ENCODE measurements at regions not wholly inside any gene's neighbourhood (a gene's known extent, or its start where the extent isn't known, plus 50 kb on each side); places are given as distances from the start of the nearest gene placed in this dataset.

DNA sequence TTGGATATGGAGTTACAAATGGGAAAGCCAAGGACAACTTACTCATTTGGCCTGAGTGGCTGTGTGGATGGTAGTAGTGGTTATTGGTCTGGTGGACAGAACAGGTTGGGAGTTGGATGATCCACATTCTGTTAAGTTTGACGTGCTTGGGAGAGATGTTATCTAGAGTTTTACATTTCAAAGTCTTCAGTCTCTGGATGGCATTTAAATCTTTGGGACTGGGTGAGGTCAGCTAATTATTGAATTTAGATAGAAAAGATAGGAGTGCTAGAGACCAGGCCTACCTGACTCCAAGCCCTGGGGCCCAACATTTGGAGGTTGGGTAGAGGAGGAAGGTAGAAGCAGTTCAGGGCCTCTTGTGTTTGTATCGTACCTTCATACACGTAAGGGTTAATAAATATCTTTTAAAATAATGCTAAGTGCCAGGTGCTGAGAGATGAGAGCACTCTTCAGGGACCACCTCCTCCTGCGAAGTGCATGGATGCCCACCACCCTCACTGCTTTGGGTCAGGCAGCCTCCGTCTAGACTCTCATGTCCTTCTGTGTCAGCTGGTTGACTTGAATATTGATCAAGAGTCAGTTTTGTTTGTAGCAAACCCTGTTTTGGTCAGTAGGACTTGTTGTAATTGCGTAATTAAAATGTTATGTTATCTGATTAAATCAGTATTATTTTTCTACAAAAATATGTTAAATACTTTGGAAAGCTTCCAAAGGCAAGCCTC lies 460.4 kb upstream of the RGS6 start:
- Histone ChIP-seq H2AFZ (ENCODE audit: low read length) (no peak overlapping the region), H3K9ac (ENCODE audit: low read depth, low read length, poor library complexity, severe bottlenecking) (no peak overlapping the region), H3K79me2 (ENCODE audit: insufficient read depth, low read length) (peaks cover 51% of the 10 kb centered on the region), H4K20me1 (ENCODE audit: insufficient read depth, low read length, poor library complexity, severe bottlenecking) (peaks cover 16% of the 10 kb centered on the region), H3K9me2 (replicated peaks; ENCODE audit: low read depth, low read length) (no peaks in the 10 kb centered on the region), H3K27me3 (ENCODE audit: insufficient read depth, low read length, poor library complexity, severe bottlenecking) (no peaks in the 10 kb centered on the region), H3K4me1 (ENCODE audit: insufficient read depth, low read length, poor library complexity, severe bottlenecking) (peaks cover 40% of the 10 kb centered on the region), H3K9me3 (ENCODE audit: insufficient read depth, low read depth, low read length) (no peaks in the 10 kb centered on the region), H3K4me3 (ENCODE audit: low read length, poor library complexity, severe bottlenecking) (no peak overlapping the region), H3K36me3 (ENCODE audit: insufficient read depth, low read length) (no peaks in the 10 kb centered on the region; the same call in 1 of the 2 replicates), H3K4me2 (ENCODE audit: low read depth, low read length, poor library complexity, severe bottlenecking) (no peak overlapping the region), H3F3A (ENCODE audit: low read depth) (no peaks in the 10 kb centered on the region)
- TF ChIP-seq, protein P1, sequence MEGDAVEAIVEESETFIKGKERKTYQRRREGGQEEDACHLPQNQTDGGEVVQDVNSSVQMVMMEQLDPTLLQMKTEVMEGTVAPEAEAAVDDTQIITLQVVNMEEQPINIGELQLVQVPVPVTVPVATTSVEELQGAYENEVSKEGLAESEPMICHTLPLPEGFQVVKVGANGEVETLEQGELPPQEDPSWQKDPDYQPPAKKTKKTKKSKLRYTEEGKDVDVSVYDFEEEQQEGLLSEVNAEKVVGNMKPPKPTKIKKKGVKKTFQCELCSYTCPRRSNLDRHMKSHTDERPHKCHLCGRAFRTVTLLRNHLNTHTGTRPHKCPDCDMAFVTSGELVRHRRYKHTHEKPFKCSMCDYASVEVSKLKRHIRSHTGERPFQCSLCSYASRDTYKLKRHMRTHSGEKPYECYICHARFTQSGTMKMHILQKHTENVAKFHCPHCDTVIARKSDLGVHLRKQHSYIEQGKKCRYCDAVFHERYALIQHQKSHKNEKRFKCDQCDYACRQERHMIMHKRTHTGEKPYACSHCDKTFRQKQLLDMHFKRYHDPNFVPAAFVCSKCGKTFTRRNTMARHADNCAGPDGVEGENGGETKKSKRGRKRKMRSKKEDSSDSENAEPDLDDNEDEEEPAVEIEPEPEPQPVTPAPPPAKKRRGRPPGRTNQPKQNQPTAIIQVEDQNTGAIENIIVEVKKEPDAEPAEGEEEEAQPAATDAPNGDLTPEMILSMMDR (conservative IDR thresholded peaks at IDR 0.05; ENCODE audit: low read length), result no peak
- no peak for TF ChIP-seq EZH2phosphoT487 (IDR thresholded peaks at IDR 0.05; ENCODE audit: borderline replicate concordance)

DNA sequence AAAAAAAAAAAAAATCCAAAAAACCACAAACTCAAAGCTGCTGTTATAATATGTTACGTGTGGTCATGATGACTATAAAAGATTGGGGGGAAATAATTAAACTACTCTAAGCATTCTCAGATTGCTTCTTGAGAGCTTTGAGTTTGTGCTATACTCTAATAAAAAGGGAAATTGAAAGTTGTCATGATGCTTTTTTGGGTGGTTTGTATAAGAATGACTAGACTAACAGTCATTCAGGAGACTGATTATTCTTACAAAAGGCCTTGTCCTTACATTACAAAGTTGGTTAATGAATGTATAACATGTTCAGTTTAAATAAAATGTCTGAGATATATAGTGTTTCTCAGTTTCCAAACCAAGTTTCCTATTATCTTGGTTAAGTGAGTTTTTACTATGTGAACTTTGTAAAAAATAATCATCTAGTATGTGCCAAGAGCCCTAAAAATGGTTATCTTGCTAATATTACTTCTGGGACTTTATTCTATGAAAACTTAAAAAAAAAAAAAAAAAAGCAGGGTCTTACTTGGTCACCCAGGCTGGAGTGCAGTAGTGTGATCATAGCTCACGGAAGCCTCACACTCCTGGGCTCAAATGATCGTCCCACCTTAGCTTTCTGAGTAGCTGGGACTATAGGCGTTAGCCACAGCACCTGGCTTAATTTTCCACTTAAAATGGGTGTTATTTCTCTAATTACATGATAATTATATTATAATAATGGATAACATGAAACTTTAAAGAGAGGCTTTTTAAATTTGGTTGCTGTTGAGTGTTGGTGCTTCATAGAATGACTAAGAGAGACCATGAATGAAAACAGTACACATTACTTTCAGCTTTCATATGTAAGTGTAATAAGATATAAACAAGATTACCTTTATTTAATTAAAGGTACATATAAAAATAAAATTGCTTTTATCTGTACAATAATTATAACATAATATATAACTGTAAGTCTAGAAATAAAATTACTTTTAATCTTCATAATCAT lies 459.6 kb upstream of the RGS6 start:
- H3K4me3 ChIP-seq (ENCODE audit: low read length, poor library complexity, severe bottlenecking), result no peak overlapping the region
- H4K20me1 ChIP-seq (ENCODE audit: insufficient read depth, low read length, poor library complexity, severe bottlenecking), result peaks cover 16% of the 10 kb centered on the region
- peaks cover 42% of the 10 kb centered on the region for H3K4me1 ChIP-seq (ENCODE audit: insufficient read depth, low read length, poor library complexity, severe bottlenecking)
- peak; percentile 63 for TF ChIP-seq EZH2phosphoT487 (IDR thresholded peaks at IDR 0.05; ENCODE audit: borderline replicate concordance)
- TF ChIP-seq, protein P1 (conservative IDR thresholded peaks at IDR 0.05; ENCODE audit: low read length), result no peak
- no peaks in the 10 kb centered on the region for H3K9me3 ChIP-seq (ENCODE audit: insufficient read depth, low read depth, low read length)
- H3K79me2 ChIP-seq (ENCODE audit: insufficient read depth, low read length), result peaks cover 57% of the 10 kb centered on the region
- no peaks in the 10 kb centered on the region for H3F3A ChIP-seq (ENCODE audit: low read depth)
- H2AFZ ChIP-seq (ENCODE audit: low read length), result no peak overlapping the region
- H3K4me2 ChIP-seq (ENCODE audit: low read depth, low read length, poor library complexity, severe bottlenecking), result no peak overlapping the region
- H3K9me2 ChIP-seq (replicated peaks; ENCODE audit: low read depth, low read length), result no peaks in the 10 kb centered on the region
- no peaks in the 10 kb centered on the region; the same call in 1 of the 2 replicates for H3K36me3 ChIP-seq (ENCODE audit: insufficient read depth, low read length)
- H3K9ac ChIP-seq (ENCODE audit: low read depth, low read length, poor library complexity, severe bottlenecking), result no peak overlapping the region
- no peaks in the 10 kb centered on the region for H3K27me3 ChIP-seq (ENCODE audit: insufficient read depth, low read length, poor library complexity, severe bottlenecking)

DNA sequence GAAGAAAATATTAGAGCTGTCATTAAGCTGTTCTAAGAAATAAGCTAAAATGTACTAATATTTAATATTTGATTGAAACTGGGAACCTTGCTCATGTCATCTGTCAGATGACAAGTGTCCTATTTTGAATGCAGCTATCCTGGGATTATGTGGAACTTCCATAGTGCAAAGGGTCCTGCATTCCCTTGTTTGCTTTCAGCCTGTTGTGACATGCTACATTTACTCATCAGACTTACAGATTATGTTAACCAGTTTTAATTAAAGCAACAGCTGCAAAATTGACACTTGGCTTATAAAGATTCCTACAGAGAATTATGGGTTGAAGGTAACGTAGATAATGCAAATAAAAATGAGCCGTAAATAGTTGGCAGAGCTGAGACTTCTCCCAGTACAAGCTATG lies 458.4 kb upstream of the RGS6 start:
- no peak overlapping the region for H2AFZ ChIP-seq (ENCODE audit: low read length)

More for the DNA sequence above, 458.4 kb upstream of the RGS6 start:
- Histone ChIP-seq H3K4me1 (ENCODE audit: insufficient read depth, low read length, poor library complexity, severe bottlenecking) (peaks cover 51% of the 10 kb centered on the region), H3K79me2 (ENCODE audit: insufficient read depth, low read length) (peaks cover 67% of the 10 kb centered on the region), H3F3A (ENCODE audit: low read depth) (no peaks in the 10 kb centered on the region), H3K4me2 (ENCODE audit: low read depth, low read length, poor library complexity, severe bottlenecking) (no peak overlapping the region), H3K9me3 (ENCODE audit: insufficient read depth, low read depth, low read length) (no peaks in the 10 kb centered on the region), H3K36me3 (ENCODE audit: insufficient read depth, low read length) (no peaks in the 10 kb centered on the region), H3K9ac (ENCODE audit: low read depth, low read length, poor library complexity, severe bottlenecking) (no peak overlapping the region), H4K20me1 (ENCODE audit: insufficient read depth, low read length, poor library complexity, severe bottlenecking) (peaks cover 16% of the 10 kb centered on the region), H3K4me3 (ENCODE audit: low read length, poor library complexity, severe bottlenecking) (no peak overlapping the region), H3K9me2 (replicated peaks; ENCODE audit: low read depth, low read length) (no peaks in the 10 kb centered on the region), H3K27me3 (ENCODE audit: insufficient read depth, low read length, poor library complexity, severe bottlenecking) (no peaks in the 10 kb centered on the region)
- TF ChIP-seq EZH2phosphoT487 (IDR thresholded peaks at IDR 0.05; ENCODE audit: borderline replicate concordance), result no peak
- TF ChIP-seq, protein P1 (conservative IDR thresholded peaks at IDR 0.05; ENCODE audit: low read length), result no peak

Data from Loucy (cell line).